AG09319 (cell line): ENCODE measurements at regions not wholly inside any gene's neighbourhood (a gene's known extent, or its start where the extent isn't known, plus 50 kb on each side); places are given as distances from the start of the nearest gene placed in this dataset.

Experiments
- DNase-seq: peaks from one replicate; pipeline ENCODE4 v3.0.0-alpha.2; 2010; ENCODE audit warnings: low read depth; ENCODE audit errors: extremely low read depth
- CTCF ChIP-seq: IDR thresholded peaks from 2 replicates; pipeline ENCODE4 v1.5.1; 2011; ENCODE audit warnings: low read depth, mild to moderate bottlenecking, inconsistent platforms, low read length, moderate library complexity

DNA sequence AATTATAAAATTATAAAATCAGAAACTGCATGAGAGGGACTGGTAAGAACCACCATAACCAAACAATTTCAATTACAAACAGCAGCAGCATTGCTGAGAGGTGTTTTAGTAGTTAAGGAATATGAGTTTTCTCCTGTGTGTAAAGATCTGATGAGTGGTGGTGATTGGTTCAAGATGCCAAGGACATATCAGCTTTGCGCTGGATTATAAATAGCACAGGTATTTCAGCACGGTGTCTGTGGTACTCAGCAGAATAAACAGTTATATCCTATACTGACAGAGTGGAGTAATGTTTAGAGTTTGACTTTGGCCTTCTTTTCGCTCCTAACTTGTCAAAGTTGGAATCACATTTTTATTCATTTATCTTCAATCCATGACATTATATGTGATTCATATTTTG lies 501.0 kb downstream of the CDH26 start:
- DNase-seq = no peak
- TF ChIP-seq CTCF = no peak

DNA sequence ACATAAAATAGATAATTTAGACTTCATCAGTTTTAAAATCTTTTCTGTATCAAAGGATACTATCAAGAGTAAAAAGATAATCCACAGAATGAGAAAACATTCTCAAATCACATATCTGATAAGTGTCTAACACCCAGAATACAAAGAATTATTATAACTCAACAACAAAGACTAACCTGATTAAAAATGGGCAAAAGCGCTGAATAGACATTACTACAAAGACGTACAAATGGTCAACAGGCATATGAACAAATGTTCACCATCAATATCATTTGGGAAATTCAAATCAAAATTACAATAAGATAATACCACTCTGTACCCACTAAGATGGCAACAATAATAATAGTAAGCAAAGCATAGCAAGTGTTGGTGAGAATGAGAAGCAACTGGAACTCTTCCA lies 503.8 kb downstream of the CDH26 start:
- DNase-seq = no peak
- no peak for TF ChIP-seq CTCF

GRCh38 chr20:60463798-60464197 lies 505.6 kb downstream of the CDH26 start:
- DNase-seq = no peak
- no peak for TF ChIP-seq CTCF

DNA sequence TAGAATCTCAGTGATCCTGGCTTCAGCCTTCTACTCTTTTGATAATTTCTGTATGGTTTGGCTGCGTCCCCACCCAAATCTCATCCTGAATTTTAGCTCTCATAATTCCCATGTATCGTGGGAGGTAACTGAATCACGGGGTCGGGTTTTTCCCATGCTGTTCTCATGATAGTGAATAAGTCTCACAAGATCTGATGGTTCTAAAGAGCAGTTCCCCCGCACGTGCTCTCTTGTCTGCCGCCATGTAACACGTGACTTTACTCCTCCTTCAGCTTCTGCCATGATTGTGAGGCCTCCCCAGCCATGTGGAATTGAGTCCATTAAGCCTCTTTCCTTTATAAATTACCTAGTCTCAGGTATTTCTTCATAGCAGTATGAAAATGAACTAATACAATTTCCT lies 507.2 kb downstream of the CDH26 start:
- no peak for DNase-seq

GRCh38 chr20:60465993-60466686 lies 507.9 kb downstream of the CDH26 start:
- no peak for DNase-seq
- TF ChIP-seq CTCF = no peak

More for the DNA sequence above, 507.2 kb downstream of the CDH26 start:
- TF ChIP-seq CTCF = no peak

DNA sequence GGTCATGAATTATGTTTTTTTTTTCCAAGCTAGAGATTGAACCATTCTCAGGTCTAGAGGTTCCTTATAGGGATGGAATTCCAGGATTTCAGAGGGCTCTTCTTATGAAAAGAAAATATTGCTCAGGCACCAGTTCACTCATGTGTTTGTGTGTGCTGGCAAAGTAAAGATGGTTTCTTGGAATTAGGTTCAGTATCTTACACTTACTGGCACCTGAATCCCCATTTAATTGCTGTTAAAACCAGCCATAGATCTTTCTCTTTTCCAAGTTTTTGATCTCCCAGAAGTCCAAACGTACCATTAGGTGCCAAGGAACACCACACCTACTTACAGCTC lies 508.4 kb downstream of the CDH26 start:
- no peak for TF ChIP-seq CTCF
- DNase-seq = no peak

- TF ChIP-seq CTCF = no peak
- DNase-seq = no peak
These were observed 508.9 kb downstream of the CDH26 start for GRCh38 chr20:60467078-60467477.
